ENCODE measurements at regions not wholly inside any gene's neighbourhood (a gene's known extent, or its start where the extent isn't known, plus 50 kb on each side); places are given as distances from the start of the nearest gene placed in this dataset.

DNA sequence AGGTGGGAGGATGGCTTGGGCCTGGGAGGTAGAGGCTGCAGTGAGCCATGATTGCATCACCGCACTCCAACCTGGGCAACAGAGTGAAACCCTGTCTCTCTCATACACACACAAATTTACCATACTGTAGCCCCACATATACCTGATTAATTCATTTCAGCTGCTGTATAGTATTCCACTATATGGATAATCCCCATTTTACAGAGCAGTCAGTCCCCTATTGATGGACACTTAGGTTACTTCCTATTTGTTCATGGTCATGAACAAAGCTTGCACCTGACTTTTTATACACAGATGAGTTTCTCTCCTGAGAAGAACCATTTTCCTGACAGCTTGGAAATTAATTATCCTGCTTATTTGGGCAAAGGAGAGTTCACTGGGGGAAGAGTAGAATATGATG lies 59.2 kb downstream of the EMX2 start:
- Histone ChIP-seq H3K9ac (ENCODE audit: low read depth in 1 of 2, low read length in 2 of 2) (no peak overlapping the region), H3K9me3 (ENCODE audit: control insufficient read depth in 2 of 2, low read length in 2 of 2) (no peaks in the 10 kb centered on the region), H3K4me3 (ENCODE audit: low read length in 2 of 2) (no peak overlapping the region), H3K36me3 (ENCODE audit: control insufficient read depth in 2 of 2, insufficient read depth in 2 of 2, low read length in 2 of 2) (no peaks in the 10 kb centered on the region), H3K27me3 (ENCODE audit: control insufficient read depth in 2 of 2, insufficient read depth in 2 of 2, low read length in 2 of 2) (peaks cover 0 to 4% of the 10 kb centered on the region in 2 donors), H3K27ac (ENCODE audit: low read depth in 2 of 2, low read length in 2 of 2) (no peak overlapping the region), H3K4me1 (ENCODE audit: control insufficient read depth in 2 of 2, insufficient read depth in 2 of 2, low read length in 2 of 2) (no peaks in the 10 kb centered on the region)

DNA sequence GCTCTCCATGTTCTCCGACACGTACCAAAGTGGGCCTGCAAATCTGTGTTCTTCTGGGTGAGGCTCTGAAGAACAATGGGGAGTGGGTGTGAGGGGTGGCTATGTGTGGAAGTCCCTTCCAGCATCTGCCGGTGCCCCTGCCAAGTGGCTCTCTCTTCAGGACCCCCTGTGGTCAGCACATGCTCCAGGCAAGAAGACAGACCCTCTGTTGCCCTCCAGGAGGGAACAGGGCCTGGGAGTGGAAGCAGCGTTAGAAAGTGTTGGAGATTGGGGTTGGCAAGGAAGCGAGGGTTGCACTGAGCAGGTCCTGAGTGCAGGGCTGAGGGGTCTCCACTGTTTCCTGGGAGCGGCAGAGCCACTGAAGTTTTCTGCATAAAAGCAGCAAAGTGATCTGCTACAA lies 60.5 kb downstream of the EMX2 start:
- H3K36me3 ChIP-seq (ENCODE audit: control insufficient read depth in 2 of 2, insufficient read depth in 2 of 2, low read length in 2 of 2): no peaks in the 10 kb centered on the region
- no peak overlapping the region for H3K27ac ChIP-seq (ENCODE audit: low read depth in 2 of 2, low read length in 2 of 2)
- no peaks in the 10 kb centered on the region for H3K9me3 ChIP-seq (ENCODE audit: control insufficient read depth in 2 of 2, low read length in 2 of 2)
- no peak overlapping the region for H3K9ac ChIP-seq (ENCODE audit: low read depth in 1 of 2, low read length in 2 of 2)
- no peaks in the 10 kb centered on the region for H3K27me3 ChIP-seq (ENCODE audit: control insufficient read depth in 2 of 2, insufficient read depth in 2 of 2, low read length in 2 of 2)
- H3K4me1 ChIP-seq (ENCODE audit: control insufficient read depth in 2 of 2, insufficient read depth in 2 of 2, low read length in 2 of 2): no peaks in the 10 kb centered on the region
- H3K4me3 ChIP-seq (ENCODE audit: low read length in 2 of 2): no peak overlapping the region

GRCh38 chr10:117603726-117604125 lies 61.2 kb downstream of the EMX2 start:
- no peak overlapping the region for H3K27ac ChIP-seq (ENCODE audit: low read depth in 2 of 2, low read length in 2 of 2)
- H3K9me3 ChIP-seq (ENCODE audit: control insufficient read depth in 2 of 2, low read length in 2 of 2): no peaks in the 10 kb centered on the region
- no peak overlapping the region for H3K9ac ChIP-seq (ENCODE audit: low read depth in 1 of 2, low read length in 2 of 2)
- no peak overlapping the region for H3K4me3 ChIP-seq (ENCODE audit: low read length in 2 of 2)
- no peaks in the 10 kb centered on the region for H3K36me3 ChIP-seq (ENCODE audit: control insufficient read depth in 2 of 2, insufficient read depth in 2 of 2, low read length in 2 of 2)
- H3K27me3 ChIP-seq (ENCODE audit: control insufficient read depth in 2 of 2, insufficient read depth in 2 of 2, low read length in 2 of 2): no peaks in the 10 kb centered on the region
- H3K4me1 ChIP-seq (ENCODE audit: control insufficient read depth in 2 of 2, insufficient read depth in 2 of 2, low read length in 2 of 2): no peaks in the 10 kb centered on the region

DNA sequence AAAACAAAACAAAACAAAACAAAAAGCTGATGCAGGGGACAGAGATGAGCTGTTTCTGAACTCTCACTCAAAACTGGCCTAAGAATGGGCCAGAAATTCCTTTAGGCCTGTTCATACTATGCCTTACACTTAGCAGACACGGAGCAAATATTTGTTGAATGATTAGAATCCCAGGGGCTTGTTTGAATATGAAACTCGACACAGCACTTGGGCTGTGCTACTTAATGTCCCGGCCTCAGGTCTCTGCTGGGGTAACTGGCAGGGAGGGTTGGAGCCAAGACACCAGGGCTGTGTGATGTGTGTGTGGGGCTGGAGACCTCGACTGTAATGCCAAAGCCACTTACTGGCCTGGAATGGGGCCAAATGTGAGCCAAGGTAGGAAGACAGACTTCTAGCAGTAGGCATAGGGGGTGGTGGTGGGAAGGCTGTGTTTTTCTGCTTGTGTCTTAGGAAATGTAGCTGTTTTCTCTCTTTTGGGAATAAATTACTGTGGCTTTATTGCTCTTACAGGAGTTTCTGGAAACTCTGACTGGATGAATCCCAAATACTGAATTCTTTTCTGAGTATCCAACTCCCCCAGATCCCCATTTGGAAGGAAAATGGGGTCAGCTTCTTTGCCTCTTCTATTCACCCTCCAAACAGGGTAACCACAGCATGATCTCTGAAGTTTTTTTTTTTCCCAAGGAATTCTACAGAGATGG lies 66.7 kb downstream of the EMX2 start:
- Histone ChIP-seq H3K36me3 (ENCODE audit: control insufficient read depth in 2 of 2, insufficient read depth in 2 of 2, low read length in 2 of 2) (no peaks in the 10 kb centered on the region), H3K27me3 (ENCODE audit: control insufficient read depth in 2 of 2, insufficient read depth in 2 of 2, low read length in 2 of 2) (no peaks in the 10 kb centered on the region), H3K27ac (ENCODE audit: low read depth in 2 of 2, low read length in 2 of 2) (no peak overlapping the region), H3K9ac (ENCODE audit: low read depth in 1 of 2, low read length in 2 of 2) (no peak overlapping the region), H3K4me1 (ENCODE audit: control insufficient read depth in 2 of 2, insufficient read depth in 2 of 2, low read length in 2 of 2) (no peaks in the 10 kb centered on the region), H3K9me3 (ENCODE audit: control insufficient read depth in 2 of 2, low read length in 2 of 2) (no peaks in the 10 kb centered on the region), H3K4me3 (ENCODE audit: low read length in 2 of 2) (no peak overlapping the region)

GRCh38 chr10:117609796-117610170 lies 67.2 kb downstream of the EMX2 start:
- Histone ChIP-seq H3K27ac (ENCODE audit: low read depth in 2 of 2, low read length in 2 of 2) (no peak overlapping the region), H3K4me3 (ENCODE audit: low read length in 2 of 2) (no peak overlapping the region), H3K36me3 (ENCODE audit: control insufficient read depth in 2 of 2, insufficient read depth in 2 of 2, low read length in 2 of 2) (no peaks in the 10 kb centered on the region), H3K9ac (ENCODE audit: low read depth in 1 of 2, low read length in 2 of 2) (no peak overlapping the region), H3K27me3 (ENCODE audit: control insufficient read depth in 2 of 2, insufficient read depth in 2 of 2, low read length in 2 of 2) (no peaks in the 10 kb centered on the region), H3K9me3 (ENCODE audit: control insufficient read depth in 2 of 2, low read length in 2 of 2) (no peaks in the 10 kb centered on the region), H3K4me1 (ENCODE audit: control insufficient read depth in 2 of 2, insufficient read depth in 2 of 2, low read length in 2 of 2) (no peaks in the 10 kb centered on the region)

DNA sequence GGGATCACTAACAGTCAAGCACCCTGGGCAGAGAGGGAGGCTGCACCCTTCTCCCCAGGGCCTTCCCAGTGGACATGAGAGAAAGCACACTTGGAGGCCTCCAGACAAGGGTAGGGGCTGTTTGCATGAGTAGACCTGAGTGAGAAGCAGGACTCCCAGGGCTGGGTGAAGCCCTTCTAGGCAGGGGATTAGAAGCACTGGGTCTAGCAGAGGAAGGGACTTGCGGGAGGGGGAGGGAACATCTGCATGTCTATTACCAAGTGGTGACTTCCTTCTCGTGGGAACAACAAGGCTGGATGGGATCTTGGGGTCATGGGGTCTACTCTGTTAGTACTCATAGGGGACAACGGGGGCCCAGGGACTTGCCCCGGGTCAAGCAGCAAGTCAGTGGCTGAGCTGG lies 67.8 kb downstream of the EMX2 start:
- H3K27ac ChIP-seq (ENCODE audit: low read depth in 2 of 2, low read length in 2 of 2): no peak overlapping the region
- H3K9ac ChIP-seq (ENCODE audit: low read depth in 1 of 2, low read length in 2 of 2): no peak overlapping the region
- H3K27me3 ChIP-seq (ENCODE audit: control insufficient read depth in 2 of 2, insufficient read depth in 2 of 2, low read length in 2 of 2): no peaks in the 10 kb centered on the region
- no peaks in the 10 kb centered on the region for H3K36me3 ChIP-seq (ENCODE audit: control insufficient read depth in 2 of 2, insufficient read depth in 2 of 2, low read length in 2 of 2)
- H3K9me3 ChIP-seq (ENCODE audit: control insufficient read depth in 2 of 2, low read length in 2 of 2): no peaks in the 10 kb centered on the region
- H3K4me3 ChIP-seq (ENCODE audit: low read length in 2 of 2): no peak overlapping the region
- H3K4me1 ChIP-seq (ENCODE audit: control insufficient read depth in 2 of 2, insufficient read depth in 2 of 2, low read length in 2 of 2): no peaks in the 10 kb centered on the region

GRCh38 chr10:117612113-117612512 lies 69.6 kb downstream of the EMX2 start:
- Histone ChIP-seq H3K27ac (ENCODE audit: low read depth in 2 of 2, low read length in 2 of 2) (no peak overlapping the region), H3K36me3 (ENCODE audit: control insufficient read depth in 2 of 2, insufficient read depth in 2 of 2, low read length in 2 of 2) (no peaks in the 10 kb centered on the region), H3K9me3 (ENCODE audit: control insufficient read depth in 2 of 2, low read length in 2 of 2) (no peaks in the 10 kb centered on the region), H3K9ac (ENCODE audit: low read depth in 1 of 2, low read length in 2 of 2) (no peak overlapping the region), H3K4me3 (ENCODE audit: low read length in 2 of 2) (no peak overlapping the region), H3K27me3 (ENCODE audit: control insufficient read depth in 2 of 2, insufficient read depth in 2 of 2, low read length in 2 of 2) (no peaks in the 10 kb centered on the region), H3K4me1 (ENCODE audit: control insufficient read depth in 2 of 2, insufficient read depth in 2 of 2, low read length in 2 of 2) (no peaks in the 10 kb centered on the region)

- no peak overlapping the region for H3K27ac ChIP-seq (ENCODE audit: low read depth in 2 of 2, low read length in 2 of 2)
- H3K9me3 ChIP-seq (ENCODE audit: control insufficient read depth in 2 of 2, low read length in 2 of 2): no peaks in the 10 kb centered on the region
- no peak overlapping the region for H3K4me3 ChIP-seq (ENCODE audit: low read length in 2 of 2)
- no peak overlapping the region for H3K9ac ChIP-seq (ENCODE audit: low read depth in 1 of 2, low read length in 2 of 2)
- no peaks in the 10 kb centered on the region for H3K4me1 ChIP-seq (ENCODE audit: control insufficient read depth in 2 of 2, insufficient read depth in 2 of 2, low read length in 2 of 2)
- H3K27me3 ChIP-seq (ENCODE audit: control insufficient read depth in 2 of 2, insufficient read depth in 2 of 2, low read length in 2 of 2): no peaks in the 10 kb centered on the region
- no peaks in the 10 kb centered on the region for H3K36me3 ChIP-seq (ENCODE audit: control insufficient read depth in 2 of 2, insufficient read depth in 2 of 2, low read length in 2 of 2)
Measured at GRCh38 chr10:117615649-117616048, 73.1 kb downstream of the EMX2 start.

DNA sequence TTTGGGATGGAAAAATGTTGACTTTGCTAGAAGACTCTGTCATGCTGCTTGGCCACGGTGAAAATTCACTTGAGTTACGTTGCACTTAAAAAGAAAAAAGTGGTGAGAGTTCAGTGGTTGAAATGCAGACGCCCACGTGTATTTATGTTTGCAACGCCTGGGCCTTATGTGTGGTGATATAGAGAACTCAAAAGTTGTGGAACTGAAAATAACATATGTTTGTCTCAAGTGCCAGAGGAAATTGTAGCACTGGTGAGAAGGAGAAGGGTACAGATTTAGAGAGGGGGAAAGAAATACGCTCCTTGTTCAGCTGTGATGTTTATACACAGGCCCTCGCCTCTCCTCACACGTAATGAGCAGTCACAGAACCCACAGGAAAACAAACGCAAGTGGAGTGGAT lies 73.6 kb downstream of the EMX2 start:
- Histone ChIP-seq H3K4me3 (ENCODE audit: low read length in 2 of 2) (no peak overlapping the region), H3K4me1 (ENCODE audit: control insufficient read depth in 2 of 2, insufficient read depth in 2 of 2, low read length in 2 of 2) (no peaks in the 10 kb centered on the region), H3K9ac (ENCODE audit: low read depth in 1 of 2, low read length in 2 of 2) (no peak overlapping the region), H3K9me3 (ENCODE audit: control insufficient read depth in 2 of 2, low read length in 2 of 2) (no peaks in the 10 kb centered on the region), H3K36me3 (ENCODE audit: control insufficient read depth in 2 of 2, insufficient read depth in 2 of 2, low read length in 2 of 2) (no peaks in the 10 kb centered on the region), H3K27ac (ENCODE audit: low read depth in 2 of 2, low read length in 2 of 2) (no peak overlapping the region), H3K27me3 (ENCODE audit: control insufficient read depth in 2 of 2, insufficient read depth in 2 of 2, low read length in 2 of 2) (no peaks in the 10 kb centered on the region)

DNA sequence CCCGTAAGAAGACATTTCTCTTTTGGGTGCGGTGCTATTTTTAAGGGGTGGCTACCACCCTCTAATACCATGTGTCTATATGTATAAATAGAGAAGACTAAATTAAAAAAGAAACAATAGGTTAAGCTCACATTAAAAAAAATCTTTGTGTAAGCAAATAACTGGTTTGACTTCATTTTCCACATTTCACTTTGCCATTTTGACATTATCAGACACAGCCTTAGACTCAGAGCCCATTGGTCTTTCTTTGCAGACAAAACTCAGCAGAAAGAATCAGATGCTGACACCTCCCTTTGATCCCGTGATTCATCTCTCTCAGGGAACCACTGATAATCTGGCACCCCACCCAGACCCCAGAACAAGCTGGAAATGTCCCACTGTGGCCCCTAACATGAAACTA lies 74.5 kb downstream of the EMX2 start:
- Histone ChIP-seq H3K4me3 (ENCODE audit: low read length in 2 of 2) (no peak overlapping the region), H3K4me1 (ENCODE audit: control insufficient read depth in 2 of 2, insufficient read depth in 2 of 2, low read length in 2 of 2) (no peaks in the 10 kb centered on the region), H3K36me3 (ENCODE audit: control insufficient read depth in 2 of 2, insufficient read depth in 2 of 2, low read length in 2 of 2) (no peaks in the 10 kb centered on the region), H3K27me3 (ENCODE audit: control insufficient read depth in 2 of 2, insufficient read depth in 2 of 2, low read length in 2 of 2) (no peaks in the 10 kb centered on the region), H3K9me3 (ENCODE audit: control insufficient read depth in 2 of 2, low read length in 2 of 2) (no peaks in the 10 kb centered on the region), H3K9ac (ENCODE audit: low read depth in 1 of 2, low read length in 2 of 2) (no peak overlapping the region), H3K27ac (ENCODE audit: low read depth in 2 of 2, low read length in 2 of 2) (no peak overlapping the region)

DNA sequence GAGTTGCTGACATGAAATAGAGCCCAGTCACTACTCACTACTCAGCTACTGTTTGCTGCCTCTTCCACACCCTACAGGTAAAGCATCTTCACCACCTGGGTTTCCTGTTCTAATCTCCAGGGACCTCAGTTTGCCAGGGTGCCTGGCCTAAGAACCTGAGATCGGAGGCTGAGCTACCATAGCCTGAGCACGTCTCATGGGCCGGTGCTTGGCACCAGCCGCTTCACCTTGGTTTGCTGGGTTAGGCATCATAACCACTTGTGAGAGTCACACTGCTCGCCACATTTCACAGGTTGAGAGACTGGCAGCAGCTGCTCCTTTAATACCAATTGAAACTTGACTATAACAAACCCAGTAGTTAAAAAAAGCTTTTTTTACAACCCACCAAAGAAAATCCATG lies 75.1 kb downstream of the EMX2 start:
- no peaks in the 10 kb centered on the region for H3K27me3 ChIP-seq (ENCODE audit: control insufficient read depth in 2 of 2, insufficient read depth in 2 of 2, low read length in 2 of 2)
- no peaks in the 10 kb centered on the region for H3K9me3 ChIP-seq (ENCODE audit: control insufficient read depth in 2 of 2, low read length in 2 of 2)
- no peaks in the 10 kb centered on the region for H3K36me3 ChIP-seq (ENCODE audit: control insufficient read depth in 2 of 2, insufficient read depth in 2 of 2, low read length in 2 of 2)
- no peak overlapping the region for H3K9ac ChIP-seq (ENCODE audit: low read depth in 1 of 2, low read length in 2 of 2)
- no peaks in the 10 kb centered on the region for H3K4me1 ChIP-seq (ENCODE audit: control insufficient read depth in 2 of 2, insufficient read depth in 2 of 2, low read length in 2 of 2)
- H3K4me3 ChIP-seq (ENCODE audit: low read length in 2 of 2): no peak overlapping the region
- no peak overlapping the region for H3K27ac ChIP-seq (ENCODE audit: low read depth in 2 of 2, low read length in 2 of 2)

Data from mucosa of rectum (tissue), 2 donors.